CD14-positive monocyte (primary cell): ENCODE measurements at regions not wholly inside any gene's neighbourhood (a gene's known extent, or its start where the extent isn't known, plus 50 kb on each side); places are given as distances from the start of the nearest gene placed in this dataset.

Experiments
- DNase-seq, 3 donors: peaks; one replicate each; pipeline ENCODE4 v3.0.0-alpha.2; 2011 to 2022
- H2AFZ ChIP-seq: 2 replicates; pipeline ENCODE4 v1.6.0; 2012; ENCODE audit warnings: mild to moderate bottlenecking, low read depth, low read length, inconsistent platforms; ENCODE audit not compliant: insufficient read depth, poor library complexity, severe bottlenecking
- H3K27ac ChIP-seq, 2 donors: 1 replicate in 1 of 2; 2 replicates in 1 of 2; pipeline ENCODE4 v1.5.1; 2012 to 2013; ENCODE audit warnings: low read length in 2 of 2, control low read depth in 1 of 2, inconsistent platforms in 1 of 2, low read depth in 1 of 2, mild to moderate bottlenecking in 1 of 2
- H3K27me3 ChIP-seq, 2 donors: one replicate each; pipeline versions ENCODE4 v1.6.0 to v1.6.1; 2011 to 2013; ENCODE audit warnings: low read length in 2 of 2; ENCODE audit not compliant: control insufficient read depth in 2 of 2, insufficient read depth in 2 of 2
- H3K36me3 ChIP-seq, 2 donors: replicated peaks in 1 of 2; 1 replicate in 1 of 2; 2 replicates in 1 of 2; pipeline versions ENCODE4 v1.5.1 to v1.6.1; 2012 to 2013; ENCODE audit warnings: low read length in 2 of 2, control low read depth in 1 of 2, inconsistent platforms in 1 of 2, mild to moderate bottlenecking in 1 of 2; ENCODE audit not compliant: insufficient read depth in 2 of 2, control insufficient read depth in 1 of 2
- H3K4me1 ChIP-seq, 2 donors: 1 replicate in 1 of 2; 2 replicates in 1 of 2; pipeline versions ENCODE4 v1.5.1 to v1.6.1; 2012 to 2013; ENCODE audit warnings: low read length in 2 of 2, control low read depth in 1 of 2, inconsistent platforms in 1 of 2, mild to moderate bottlenecking in 1 of 2, moderate library complexity in 1 of 2; ENCODE audit not compliant: insufficient read depth in 2 of 2, control insufficient read depth in 1 of 2
- H3K4me2 ChIP-seq: replicated peaks from 2 replicates; pipeline ENCODE3; 2012; ENCODE audit warnings: low read length, moderate library complexity, mild to moderate bottlenecking; ENCODE audit not compliant: poor library complexity, severe bottlenecking; ENCODE audit errors: extremely low read depth
- H3K4me3 ChIP-seq, 3 experiments: fragments of 200-600 bp in 1 of 3; sonication (generic) in 1 of 3; replicated peaks in 1 of 3; 1 replicate in 2 of 3; 2 replicates in 1 of 3; pipeline ENCODE4 v1.5.1; 2011 to 2013; ENCODE audit warnings: low read length in 3 of 3, mild to moderate bottlenecking in 3 of 3, control low read depth in 2 of 3, low read depth in 2 of 3, inconsistent platforms in 1 of 3, moderate library complexity in 1 of 3
- H3K79me2 ChIP-seq: 2 replicates; pipeline ENCODE4 v1.6.0; 2012; ENCODE audit warnings: mild to moderate bottlenecking, control low read depth, inconsistent platforms, low read length, moderate library complexity; ENCODE audit not compliant: insufficient read depth
- H3K9ac ChIP-seq: 2 replicates; pipeline ENCODE4 v1.6.0; 2017; ENCODE audit warnings: low read length, mild to moderate bottlenecking; ENCODE audit not compliant: insufficient read depth, poor library complexity, severe bottlenecking
- H3K9me3 ChIP-seq, 2 donors: replicated peaks in 1 of 2; 1 replicate in 1 of 2; 2 replicates in 1 of 2; pipeline versions ENCODE4 v1.5.1 to v1.6.1; 2012 to 2013; ENCODE audit warnings: low read length in 2 of 2, control low read depth in 1 of 2; ENCODE audit not compliant: control insufficient read depth in 1 of 2, insufficient read depth in 1 of 2
- H4K20me1 ChIP-seq: 2 replicates; pipeline ENCODE4 v1.6.0; 2012; ENCODE audit warnings: mild to moderate bottlenecking, low read length, control low read depth, moderate library complexity; ENCODE audit not compliant: insufficient read depth
- H3K27ac Mint-ChIP-seq, 7 donors: one replicate each; pipeline ENCODE4 v1.8.0; 2020; ENCODE audit warnings: mild to moderate bottlenecking in 7 of 7, mixed read lengths in 7 of 7, moderate library complexity in 6 of 7, inconsistent platforms in 2 of 7
- H3K27me3 Mint-ChIP-seq, 3 donors: one replicate each; pipeline ENCODE4 v1.8.0; 2021 to 2022; ENCODE audit warnings: low read depth in 3 of 3, mild to moderate bottlenecking in 3 of 3, mixed read lengths in 3 of 3, moderate library complexity in 3 of 3, inconsistent platforms in 1 of 3
- H3K36me3 Mint-ChIP-seq, 2 donors: one replicate each; pipeline ENCODE4 v1.8.0; 2020; ENCODE audit warnings: mixed read lengths in 2 of 2, inconsistent platforms in 1 of 2, mild to moderate bottlenecking in 1 of 2
- H3K4me1 Mint-ChIP-seq: one replicate; pipeline ENCODE4 v1.8.0; 2020; ENCODE audit warnings: mild to moderate bottlenecking, mixed read lengths
- H3K4me3 Mint-ChIP-seq, 2 donors: one replicate each; pipeline ENCODE4 v1.8.0; 2020; ENCODE audit warnings: mild to moderate bottlenecking in 2 of 2, mixed read lengths in 2 of 2, moderate library complexity in 1 of 2
- H3K9me3 Mint-ChIP-seq, 7 donors: one replicate each; pipeline ENCODE4 v1.8.0; 2020 to 2022; ENCODE audit warnings: mixed read lengths in 7 of 7, mild to moderate bottlenecking in 6 of 7, moderate library complexity in 6 of 7, inconsistent platforms in 2 of 7
- CTCF ChIP-seq: fragments of 200-600 bp; IDR thresholded peaks from one replicate; pipeline ENCODE4 v1.8.0; 2022; ENCODE audit warnings: antibody characterized with exemption, mild to moderate bottlenecking
- WGBS: methylation state at CpG from one replicate; pipeline ENCODE4 v1.1.5; 2013; ENCODE audit warnings: missing lambda C conversion rate; ENCODE audit not compliant: insufficient coverage; 5-methylcytosine and 5-hydroxymethylcytosine counted together
- intact Hi-C, 2 donors: fragments of 100-400 bp; cut with micrococcal nuclease; formaldehyde crosslinking; loops; one replicate each; pipeline versions ENCODE4 v1.15.0 to v1.15.1; 2023

- Histone ChIP-seq H3K9me3 (peaks cover 0 to under 1% of the 10 kb centered on the region in 2 donors), H3K4me2 (no peak overlapping the region), H2AFZ (no peak overlapping the region), H3K4me1 (no peaks in the 10 kb centered on the region), H3K79me2 (no peaks in the 10 kb centered on the region), H3K36me3 (no peaks in the 10 kb centered on the region), H3K9ac (no peak overlapping the region), H4K20me1 (no peaks in the 10 kb centered on the region), H3K4me3 (no peak overlapping the region), H3K27me3 (no peaks in the 10 kb centered on the region), H3K27ac (no peak overlapping the region)
- DNase-seq, result no peak
- no peaks in the 10 kb centered on the region for H3K36me3 Mint-ChIP-seq
- no peak overlapping the region for H3K27ac Mint-ChIP-seq
- H3K4me1 Mint-ChIP-seq, result no peaks in the 10 kb centered on the region
- TF ChIP-seq CTCF, result no peak
- intact Hi-C loops, result no loop called here
- peaks cover 0 to 3% (median 0%) of the 10 kb centered on the region in 7 donors for H3K9me3 Mint-ChIP-seq
- H3K27me3 Mint-ChIP-seq, result peaks cover 0 to 3% (median 0%) of the 10 kb centered on the region in 3 donors
- WGBS, result 53% methylated on average over 4 of the region's 5 CpGs
- H3K4me3 Mint-ChIP-seq, result no peak overlapping the region
Observed at GRCh38 chr2:13103778-13104493, 387.2 kb downstream of the TRIB2 start.

DNA sequence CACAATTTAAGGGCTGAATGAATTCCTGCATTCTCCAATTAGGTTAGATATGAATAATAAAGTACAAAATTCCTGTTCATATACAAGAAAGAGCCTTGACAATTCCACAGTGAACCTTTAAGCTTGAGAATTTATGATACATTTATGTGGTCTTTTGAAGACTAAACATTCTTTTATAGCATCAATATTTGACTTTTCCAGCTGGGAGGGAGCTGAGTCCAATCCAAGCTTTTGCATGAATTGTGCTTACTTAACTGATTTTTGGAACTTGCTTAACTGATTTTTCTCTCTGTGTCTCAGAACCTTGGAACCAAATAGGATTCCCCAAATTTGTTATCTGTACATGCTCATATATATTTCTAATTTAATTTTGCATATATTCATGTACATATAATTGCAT lies 388.0 kb downstream of the TRIB2 start:
- H2AFZ ChIP-seq, result no peak overlapping the region
- H3K4me3 ChIP-seq, result no peak overlapping the region
- no peak overlapping the region for H3K27ac ChIP-seq
- intact Hi-C loops, result no loop called here
- H3K4me2 ChIP-seq, result no peak overlapping the region
- Mint-ChIP-seq H3K27me3 (peaks cover 0 to 3% (median 0%) of the 10 kb centered on the region in 3 donors), H3K4me1 (no peaks in the 10 kb centered on the region), H3K27ac (no peak overlapping the region), H3K4me3 (no peak overlapping the region), H3K36me3 (no peaks in the 10 kb centered on the region), H3K9me3 (peaks cover 0 to 2% (median 0%) of the 10 kb centered on the region in 7 donors)
- no peak overlapping the region for H3K9ac ChIP-seq
- no peaks in the 10 kb centered on the region for H3K9me3 ChIP-seq
- no peak for TF ChIP-seq CTCF
- H4K20me1 ChIP-seq, result no peaks in the 10 kb centered on the region
- H3K4me1 ChIP-seq, result no peaks in the 10 kb centered on the region
- no peak for DNase-seq
- no peaks in the 10 kb centered on the region for H3K36me3 ChIP-seq
- no peaks in the 10 kb centered on the region for H3K27me3 ChIP-seq
- no peaks in the 10 kb centered on the region for H3K79me2 ChIP-seq
